PC-9 (cell line): ENCODE measurements at regions not wholly inside any gene's neighbourhood (a gene's known extent, or its start where the extent isn't known, plus 50 kb on each side); places are given as distances from the start of the nearest gene placed in this dataset.

Experiments
- BruUV-seq: library from RNA; stranded (reverse); fragments of 400-500 nt; replicated peaks from 2 replicates; lab custom pipeline; 2021; lab: Mats Ljungman, UMichigan
- CTCF ChIA-PET: fragments of 300-600 bp; sonication (Branson Sonifier 250); formaldehyde crosslinking; loops from one replicate; lab custom pipeline; 2022; ENCODE audit warnings: antibody characterized with exemption; lab: Charles Lee
- POLR2A ChIA-PET: fragments of 300-600 bp; sonication (Branson Sonifier 250); formaldehyde crosslinking; loops from one replicate; lab custom pipeline; 2022; ENCODE audit warnings: antibody characterized with exemption; ENCODE audit not compliant: unreplicated experiment; lab: Charles Lee
- DNase-seq, 2 experiments: peaks; one replicate each; pipeline versions ENCODE4 v3.0.0 to v3.0.0-alpha.2; 2015 to 2022; ENCODE audit warnings: mixed read lengths in 1 of 2
- H2AFZ ChIP-seq: fragments of 200-600 bp; sonication (generic); 2 replicates; pipeline ENCODE4 v1.8.1; 2017; ENCODE audit warnings: antibody characterized with exemption
- H3F3A ChIP-seq: fragments of 200-600 bp; sonication (generic); 2 replicates; pipeline ENCODE4 v1.8.1; 2017; ENCODE audit warnings: antibody characterized with exemption, mild to moderate bottlenecking, low read depth; ENCODE audit not compliant: insufficient read depth
- H3K27ac ChIP-seq: fragments of 200-600 bp; sonication (generic); 2 replicates; pipeline ENCODE4 v1.6.1; 2016; ENCODE audit warnings: mixed run types
- H3K27me3 ChIP-seq: fragments of 200-600 bp; sonication (generic); 2 replicates; pipeline ENCODE4 v1.6.1; 2016; ENCODE audit warnings: low read depth, mixed run types; ENCODE audit not compliant: insufficient read depth
- H3K36me3 ChIP-seq: fragments of 200-600 bp; sonication (generic); 2 replicates; pipeline ENCODE4 v1.6.1; 2016; ENCODE audit warnings: low read depth, mixed run types
- H3K4me1 ChIP-seq: fragments of 200-600 bp; sonication (generic); replicated peaks from 2 replicates; pipeline ENCODE4 v1.6.1; 2016; ENCODE audit warnings: mixed run types; ENCODE audit not compliant: insufficient read depth
- H3K4me2 ChIP-seq: fragments of 200-600 bp; sonication (generic); 2 replicates; pipeline ENCODE4 v1.6.1; 2017; ENCODE audit warnings: mixed run types
- H3K4me3 ChIP-seq: fragments of 200-600 bp; sonication (generic); 2 replicates; pipeline ENCODE4 v1.6.1; 2016; ENCODE audit warnings: mixed run types
- H3K79me2 ChIP-seq: fragments of 200-600 bp; sonication (generic); 2 replicates; pipeline ENCODE4 v1.6.1; 2017; ENCODE audit warnings: low read depth, mixed run types
- H3K9me2 ChIP-seq: fragments of 200-600 bp; sonication (generic); 2 replicates; pipeline ENCODE4 v1.8.1; 2017; ENCODE audit warnings: mild to moderate bottlenecking; ENCODE audit not compliant: insufficient read depth
- H3K9me3 ChIP-seq: fragments of 200-600 bp; sonication (generic); 2 replicates; pipeline ENCODE4 v1.8.1; 2016; ENCODE audit warnings: low read depth; ENCODE audit not compliant: insufficient read depth
- H4K20me1 ChIP-seq: fragments of 200-600 bp; sonication (generic); 2 replicates; pipeline ENCODE4 v1.8.1; 2017; ENCODE audit not compliant: insufficient read depth
- EZH2 ChIP-seq: fragments of 200-600 bp; sonication (generic); IDR thresholded peaks from 2 replicates; pipeline ENCODE4 v1.8.0; 2017; ENCODE audit warnings: antibody characterized with exemption, low read depth
- intact Hi-C: fragments of 100-400 bp; cut with micrococcal nuclease; formaldehyde crosslinking; loops from one replicate; pipeline ENCODE4 v1.10.0; 2022; ENCODE audit not compliant: unreplicated experiment
- TF ChIP-seq, protein P1 (sequence below): fragments of 200-600 bp; sonication (generic); conservative IDR thresholded peaks from 2 replicates; pipeline ENCODE4 v1.6.1; 2017; ENCODE audit warnings: mixed run types, antibody characterized with exemption, mild to moderate bottlenecking, moderate library complexity

DNA sequence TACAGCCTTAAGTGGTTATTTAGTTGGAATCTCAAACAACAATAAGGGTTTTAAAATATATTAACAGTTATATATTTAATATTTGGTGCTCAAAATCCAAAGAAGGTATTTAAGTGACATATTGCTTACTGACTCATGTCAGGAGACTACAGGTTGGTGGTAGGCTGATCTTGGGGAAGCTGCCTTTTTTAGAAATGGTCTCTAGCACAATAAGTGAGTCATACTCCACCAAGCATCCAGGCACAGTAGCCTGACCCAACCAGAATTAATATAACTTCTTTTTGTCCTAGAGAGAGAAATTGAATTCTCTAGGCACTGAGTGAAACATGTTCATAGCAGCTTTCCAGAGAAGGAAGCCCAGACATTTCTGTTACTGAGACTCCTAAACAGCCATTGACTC, 868.5 kb upstream of the TENM4 start:
- H3K4me2 ChIP-seq = no peak overlapping the region
- no peak overlapping the region for H3K4me3 ChIP-seq
- intact Hi-C loops = no loop called here
- CTCF ChIA-PET = no interaction called here
- H3K4me1 ChIP-seq = no peaks in the 10 kb centered on the region
- H3K9me3 ChIP-seq = no peaks in the 10 kb centered on the region; the same call in 1 of the 2 replicates
- no peak overlapping the region for H3K27ac ChIP-seq
- no peaks in the 10 kb centered on the region for H3K36me3 ChIP-seq
- TF ChIP-seq EZH2 = no peak
- TF ChIP-seq, protein P1, sequence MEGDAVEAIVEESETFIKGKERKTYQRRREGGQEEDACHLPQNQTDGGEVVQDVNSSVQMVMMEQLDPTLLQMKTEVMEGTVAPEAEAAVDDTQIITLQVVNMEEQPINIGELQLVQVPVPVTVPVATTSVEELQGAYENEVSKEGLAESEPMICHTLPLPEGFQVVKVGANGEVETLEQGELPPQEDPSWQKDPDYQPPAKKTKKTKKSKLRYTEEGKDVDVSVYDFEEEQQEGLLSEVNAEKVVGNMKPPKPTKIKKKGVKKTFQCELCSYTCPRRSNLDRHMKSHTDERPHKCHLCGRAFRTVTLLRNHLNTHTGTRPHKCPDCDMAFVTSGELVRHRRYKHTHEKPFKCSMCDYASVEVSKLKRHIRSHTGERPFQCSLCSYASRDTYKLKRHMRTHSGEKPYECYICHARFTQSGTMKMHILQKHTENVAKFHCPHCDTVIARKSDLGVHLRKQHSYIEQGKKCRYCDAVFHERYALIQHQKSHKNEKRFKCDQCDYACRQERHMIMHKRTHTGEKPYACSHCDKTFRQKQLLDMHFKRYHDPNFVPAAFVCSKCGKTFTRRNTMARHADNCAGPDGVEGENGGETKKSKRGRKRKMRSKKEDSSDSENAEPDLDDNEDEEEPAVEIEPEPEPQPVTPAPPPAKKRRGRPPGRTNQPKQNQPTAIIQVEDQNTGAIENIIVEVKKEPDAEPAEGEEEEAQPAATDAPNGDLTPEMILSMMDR = no peak
- H3K79me2 ChIP-seq = no peaks in the 10 kb centered on the region
- H3K27me3 ChIP-seq = no peaks in the 10 kb centered on the region
- no peaks in the 10 kb centered on the region for H4K20me1 ChIP-seq
- POLR2A ChIA-PET = no interaction called here
- no peaks in the 10 kb centered on the region for H3F3A ChIP-seq
- BruUV-seq = no TSS peak
- H3K9me2 ChIP-seq = no peaks in the 10 kb centered on the region
- H2AFZ ChIP-seq = no peak overlapping the region
- no peak for DNase-seq

DNA sequence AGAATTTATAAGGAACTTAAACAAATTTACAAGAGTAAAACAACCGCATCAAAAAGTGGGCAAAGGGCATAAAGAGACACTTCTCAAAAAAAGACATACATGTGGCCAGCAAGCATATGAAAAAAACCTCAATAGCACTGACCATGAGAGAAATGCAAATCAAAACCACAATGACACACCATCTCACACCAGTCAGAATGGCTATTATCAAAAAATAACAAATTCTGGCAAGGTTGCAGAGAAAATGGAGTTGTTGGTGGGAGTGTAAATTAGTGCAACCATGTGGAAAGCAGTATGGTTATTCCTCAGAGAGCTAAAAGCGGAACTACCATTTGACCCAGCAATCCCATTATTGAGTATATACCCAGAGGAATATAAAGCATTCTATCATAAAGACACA, 866.8 kb upstream of the TENM4 start:
- H3K9me3 ChIP-seq = no peaks in the 10 kb centered on the region; the same call in 1 of the 2 replicates
- H3K27ac ChIP-seq = no peak overlapping the region
- H3K36me3 ChIP-seq = no peaks in the 10 kb centered on the region
- H3K4me1 ChIP-seq = no peaks in the 10 kb centered on the region
- intact Hi-C loops = no loop called here
- H2AFZ ChIP-seq = no peak overlapping the region
- H3K79me2 ChIP-seq = no peaks in the 10 kb centered on the region
- CTCF ChIA-PET = interaction anchor here (0.6 kb wide), 1 partner anchor 393 kb away, joined by 6 read pairs; no protein-coding TSS in a partner anchor
- POLR2A ChIA-PET = interaction anchor here (1.0 kb wide), 1 partner anchor 199 kb away, joined by 4 read pairs; no protein-coding TSS in a partner anchor
- H3K9me2 ChIP-seq = no peaks in the 10 kb centered on the region
- H3K4me2 ChIP-seq = no peak overlapping the region
- no TSS peak for BruUV-seq
- H4K20me1 ChIP-seq = no peaks in the 10 kb centered on the region
- no peak for TF ChIP-seq EZH2
- TF ChIP-seq, protein P1 = no peak
- no peaks in the 10 kb centered on the region for H3K27me3 ChIP-seq
- no peak overlapping the region for H3K4me3 ChIP-seq
- no peak for DNase-seq
- no peaks in the 10 kb centered on the region for H3F3A ChIP-seq

DNA sequence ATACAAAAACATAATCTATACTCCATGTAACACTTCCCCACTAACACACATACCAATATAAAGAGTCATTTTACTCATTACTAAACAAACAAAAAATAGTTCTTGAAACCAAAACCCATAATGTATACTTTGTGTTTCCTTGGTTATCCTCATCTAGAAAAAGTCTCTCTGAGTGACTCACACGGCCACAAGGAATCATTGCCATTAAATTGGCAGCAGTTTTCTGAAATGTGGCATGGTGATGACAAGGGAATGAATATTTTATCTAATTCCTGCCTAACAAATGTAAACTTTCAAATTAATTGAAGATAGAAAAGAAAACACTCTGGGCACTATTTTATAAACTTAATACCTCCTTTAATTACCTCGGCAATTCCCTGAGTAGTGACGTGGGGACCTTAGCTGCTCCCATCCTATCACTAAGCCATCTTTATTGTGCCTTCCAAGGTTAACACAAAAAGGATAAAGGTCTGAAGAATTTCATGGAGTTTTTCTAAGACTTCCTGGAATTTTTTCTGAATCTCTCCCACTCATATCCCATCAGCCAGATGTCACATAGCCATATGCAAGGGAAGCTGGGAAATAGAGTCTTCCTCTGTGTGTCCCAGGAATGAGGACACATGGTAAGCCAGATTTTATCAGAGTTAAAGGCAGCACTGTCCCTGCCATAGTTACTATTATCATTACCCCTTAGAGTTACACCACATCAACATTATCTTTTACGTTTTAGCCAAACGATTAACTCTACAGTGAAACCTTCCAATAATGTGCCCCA, 857.2 kb upstream of the TENM4 start:
- no peaks in the 10 kb centered on the region for H3K36me3 ChIP-seq
- H3F3A ChIP-seq = peaks cover 4% of the 10 kb centered on the region; the same call in 1 of the 2 replicates
- H3K9me2 ChIP-seq = no peaks in the 10 kb centered on the region
- no peaks in the 10 kb centered on the region for H3K27me3 ChIP-seq
- no peaks in the 10 kb centered on the region for H3K9me3 ChIP-seq
- BruUV-seq = TSS peak; percentile 94
- no peaks in the 10 kb centered on the region for H4K20me1 ChIP-seq
- H3K4me2 ChIP-seq = peak overlapping the region; percentile 10
- no peak for TF ChIP-seq EZH2
- TF ChIP-seq, protein P1 = no peak
- DNase-seq = peak; percentile 51 to 88
- intact Hi-C loops = loop anchor here (1.0 to 5.0 kb wide), 3 partner anchors 130 to 294 kb away; no protein-coding TSS in a partner anchor
- POLR2A ChIA-PET = no interaction called here
- H3K4me3 ChIP-seq = no peak overlapping the region; the same call in 1 of the 2 replicates
- H3K27ac ChIP-seq = peak overlapping the region; percentile 64
- CTCF ChIA-PET = interaction anchor here (0.6 kb wide), 1 partner anchor 9 kb away, joined by 3 read pairs; no protein-coding TSS in a partner anchor
- H3K79me2 ChIP-seq = no peaks in the 10 kb centered on the region
- H2AFZ ChIP-seq = no peak overlapping the region
- H3K4me1 ChIP-seq = peaks cover 17% of the 10 kb centered on the region
